HS-27A (cell line): ENCODE measurements at regions not wholly inside any gene's neighbourhood (a gene's known extent, or its start where the extent isn't known, plus 50 kb on each side); places are given as distances from the start of the nearest gene placed in this dataset.

Experiments used
- DNase-seq: peaks from one replicate; pipeline ENCODE4 v3.0.0-alpha.2; 2012; ENCODE audit warnings: low read depth, missing footprints

- DNase-seq, result no peak
Measured at GRCh38 chr14:98298481-98299244, 973.3 kb downstream of the BCL11B start.

- no peak for DNase-seq
Measured at GRCh38 chr14:98301681-98302080, 970.3 kb downstream of the BCL11B start.

- no peak for DNase-seq
Measured at GRCh38 chr14:98304574-98304973, 967.4 kb downstream of the BCL11B start.

GRCh38 chr14:98309591-98309990 is 962.4 kb downstream of the BCL11B start:
- DNase-seq, result no peak

- no peak for DNase-seq
Measured at GRCh38 chr14:98312006-98312405, 960.0 kb downstream of the BCL11B start.

GRCh38 chr14:98321841-98322240 is 950.2 kb downstream of the BCL11B start:
- DNase-seq, result no peak

- no peak for DNase-seq
Measured at GRCh38 chr14:98323836-98324235, 948.2 kb downstream of the BCL11B start.

GRCh38 chr14:98325761-98326160 is 946.2 kb downstream of the BCL11B start:
- DNase-seq, result no peak

- no peak for DNase-seq
Measured at GRCh38 chr14:98328496-98328895, 943.5 kb downstream of the BCL11B start.

- DNase-seq, result no peak
Measured at GRCh38 chr14:98334186-98334585, 937.8 kb downstream of the BCL11B start.

- no peak for DNase-seq
Measured at GRCh38 chr14:98341211-98341610, 930.8 kb downstream of the BCL11B start.

GRCh38 chr14:98345161-98345560 is 926.8 kb downstream of the BCL11B start:
- no peak for DNase-seq

GRCh38 chr14:98347686-98348085 is 924.3 kb downstream of the BCL11B start:
- no peak for DNase-seq

GRCh38 chr14:98348505-98348904 is 923.5 kb downstream of the BCL11B start:
- no peak for DNase-seq

GRCh38 chr14:98350213-98350612 is 921.8 kb downstream of the BCL11B start:
- DNase-seq, result no peak

- DNase-seq, result no peak
Measured at GRCh38 chr14:98364961-98365360, 907.0 kb downstream of the BCL11B start.

- DNase-seq, result no peak
Measured at GRCh38 chr14:98366429-98366828, 905.6 kb downstream of the BCL11B start.

- DNase-seq, result no peak
Measured at GRCh38 chr14:98368221-98368620, 903.8 kb downstream of the BCL11B start.

- no peak for DNase-seq
Measured at GRCh38 chr14:98368916-98369315, 903.1 kb downstream of the BCL11B start.

GRCh38 chr14:98369344-98369743 is 902.7 kb downstream of the BCL11B start:
- no peak for DNase-seq

GRCh38 chr14:98370352-98370751 is 901.6 kb downstream of the BCL11B start:
- DNase-seq, result no peak

- DNase-seq, result no peak
Measured at GRCh38 chr14:98371141-98371540, 900.9 kb downstream of the BCL11B start.

- DNase-seq, result no peak
Measured at GRCh38 chr14:98374136-98374535, 897.9 kb downstream of the BCL11B start.

- no peak for DNase-seq
Measured at GRCh38 chr14:98375566-98375965, 896.4 kb downstream of the BCL11B start.
